ENCODE measurements at regions not wholly inside any gene's neighbourhood (a gene's known extent, or its start where the extent isn't known, plus 50 kb on each side); places are given as distances from the start of the nearest gene placed in this dataset.
A peak's percentile ranks its signal among the peaks of the same experiment; 100 is the strongest.
"Not testable (repeated sequence)": the region's sequence is repeated elsewhere in the genome, so short reads cannot be mapped to it uniquely, and the experiment has no call there.

DNA sequence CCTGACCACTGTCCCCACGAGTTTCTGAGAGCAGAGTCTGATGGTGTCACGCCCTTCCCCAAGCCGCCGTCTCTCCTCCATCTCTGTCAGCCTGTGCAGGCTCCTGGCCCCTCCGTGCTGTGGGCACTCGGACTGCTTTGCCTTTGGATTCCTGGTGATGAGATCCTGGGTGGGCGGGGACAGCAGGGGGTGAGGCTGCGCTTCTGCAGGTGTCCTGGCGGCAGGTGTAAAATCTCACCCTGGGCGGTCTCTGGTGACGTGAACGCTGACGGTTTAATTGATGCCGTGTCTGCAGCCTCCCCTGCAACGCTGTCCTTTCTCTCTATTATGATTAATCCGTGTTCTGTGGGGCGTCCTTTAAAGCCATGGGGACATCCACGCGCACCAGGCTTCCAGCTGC lies 148.0 kb downstream of the LAT start:
- DNase-seq (ENCODE audit: low spot score), result not testable (repeated sequence)

- DNase-seq (ENCODE audit: low spot score), result not testable (repeated sequence)
Measured at GRCh38 chr16:29132444-29132843, 147.6 kb downstream of the LAT start.

- not testable (repeated sequence) for DNase-seq (ENCODE audit: low spot score)
Measured at GRCh38 chr16:29130901-29131851, 146.3 kb downstream of the LAT start.

GRCh38 chr16:29130131-29130711 lies 145.4 kb downstream of the LAT start:
- not testable (repeated sequence) for DNase-seq (ENCODE audit: low spot score)

GRCh38 chr16:29129458-29130038 lies 144.7 kb downstream of the LAT start:
- DNase-seq (ENCODE audit: low spot score), result not testable (repeated sequence)

DNA sequence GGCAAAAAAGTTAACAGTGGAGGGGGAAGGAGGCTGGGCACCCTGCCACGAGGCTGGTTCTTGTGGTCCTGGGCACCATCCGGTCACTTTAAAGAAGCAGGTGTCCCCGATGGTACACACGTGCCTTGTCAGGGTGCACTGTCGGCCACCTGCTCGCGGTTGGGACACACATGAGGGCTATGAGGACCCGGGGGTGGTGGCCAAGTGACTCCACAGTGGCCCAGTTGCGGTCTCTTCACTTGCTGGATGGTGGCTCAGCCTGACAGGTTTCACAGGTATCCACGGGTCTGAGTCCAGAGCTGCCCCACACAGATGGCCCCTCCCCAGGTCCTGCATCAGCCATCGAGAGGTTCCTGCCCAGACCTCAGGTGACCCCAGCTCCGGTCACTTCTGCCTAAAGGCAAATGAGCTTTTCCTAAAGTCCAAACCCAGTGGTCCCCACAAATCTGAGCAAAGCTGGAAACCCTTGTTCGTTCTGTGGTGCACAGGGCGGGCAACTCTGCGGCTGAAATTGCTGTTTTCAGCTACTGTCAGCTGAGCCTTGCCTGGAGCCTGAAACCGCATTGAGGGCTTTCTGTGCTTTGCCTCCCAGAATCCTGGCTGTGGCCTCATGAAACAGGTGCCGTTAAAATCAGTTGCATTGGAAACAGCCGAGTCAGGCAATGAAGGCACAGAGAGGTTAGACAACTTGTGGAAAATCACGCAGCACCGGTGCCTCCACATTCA lies 144.0 kb downstream of the LAT start:
- not testable (repeated sequence) for DNase-seq (ENCODE audit: low spot score)

DNA sequence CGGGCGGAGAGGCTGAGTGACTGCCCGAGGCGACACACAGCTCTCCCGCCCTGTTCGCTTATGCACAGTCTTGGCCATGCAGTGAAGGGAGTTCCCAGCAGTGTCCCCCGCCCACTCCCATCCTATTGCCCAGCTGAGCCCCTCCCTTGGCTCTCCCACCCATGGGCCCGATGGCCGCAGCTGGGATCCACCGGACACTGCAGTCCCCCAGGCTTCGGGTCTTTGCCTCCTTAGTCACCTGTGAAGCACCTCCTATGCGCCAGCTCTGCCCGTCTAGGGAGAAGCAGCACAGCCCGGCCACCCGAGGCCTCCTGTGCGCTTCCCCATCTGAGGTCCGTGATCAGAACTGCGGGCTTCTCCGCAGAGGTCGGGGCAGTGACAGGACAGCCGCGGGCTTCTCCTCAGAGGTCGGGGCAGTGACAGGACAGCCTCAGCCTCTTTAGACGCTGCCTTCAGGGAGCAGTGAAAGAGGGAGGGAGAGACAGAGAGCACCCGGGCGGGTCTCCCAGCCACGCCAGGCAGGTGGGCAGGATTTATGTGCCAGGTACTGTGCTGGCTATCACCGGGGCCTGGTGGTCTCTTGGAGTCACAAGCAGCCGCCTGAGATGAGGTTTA lies 143.1 kb downstream of the LAT start:
- DNase-seq (ENCODE audit: low spot score), result not testable (repeated sequence)

DNA sequence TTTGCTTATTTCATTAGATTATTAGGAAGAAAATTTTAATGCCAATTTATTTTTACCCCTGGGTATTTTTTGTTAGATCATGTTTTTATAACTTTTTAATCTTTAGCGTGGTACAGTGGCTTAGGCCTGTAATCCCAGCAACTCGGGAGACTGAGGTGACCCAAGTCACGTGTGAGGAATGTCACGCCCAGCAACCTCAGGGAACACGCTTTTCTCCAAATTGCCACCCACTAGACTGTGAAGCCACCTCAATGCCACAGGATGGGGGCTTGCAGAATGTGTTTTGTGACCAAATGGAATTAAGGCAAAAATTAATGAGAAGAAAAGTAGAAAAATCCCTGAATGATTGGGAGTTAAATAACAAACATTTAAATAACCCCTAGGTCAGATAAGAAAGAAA lies 141.8 kb downstream of the LAT start:
- DNase-seq (ENCODE audit: low spot score), result no peak

DNA sequence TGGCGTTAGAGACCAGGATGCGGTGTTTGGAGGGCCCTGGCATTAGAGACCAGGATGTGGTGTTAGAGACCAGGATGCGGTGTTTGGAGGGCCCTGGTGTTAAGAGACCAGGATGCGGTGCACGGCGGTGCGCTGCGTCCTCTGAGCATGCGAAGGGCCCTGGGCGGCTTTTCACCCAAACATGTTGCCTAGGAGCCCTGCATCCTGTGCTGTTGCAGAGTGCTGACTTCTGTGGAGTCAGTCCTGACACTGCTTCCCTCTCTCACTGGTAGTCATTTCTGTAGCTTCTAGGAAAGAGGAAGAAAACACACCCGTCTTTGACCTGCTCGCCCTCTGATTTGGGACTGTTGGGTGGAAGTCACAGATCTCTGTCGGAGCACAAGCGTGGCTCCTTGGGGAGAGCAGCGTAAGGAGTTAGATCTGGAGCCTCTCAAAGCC lies 141.2 kb downstream of the LAT start:
- DNase-seq (ENCODE audit: low spot score), result no peak

DNA sequence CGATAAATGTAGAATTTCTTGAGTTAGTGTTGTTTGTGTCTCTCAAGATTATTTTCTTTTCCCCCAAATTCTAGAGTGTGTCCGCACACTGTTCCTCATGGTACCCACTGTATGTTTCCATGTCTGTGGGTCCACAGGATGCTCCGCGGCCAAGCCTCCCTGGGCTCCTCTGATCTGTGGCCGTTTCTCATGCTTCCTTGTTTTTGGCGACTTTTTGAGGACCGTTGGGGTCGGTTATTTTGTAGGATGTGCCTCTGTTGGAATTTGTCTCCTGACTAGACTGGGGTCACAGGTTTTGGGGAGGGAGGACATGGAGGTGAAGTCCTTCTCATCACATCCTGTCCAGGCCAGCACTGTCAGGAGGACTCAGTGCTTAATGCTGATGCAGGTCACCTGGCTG lies 140.0 kb downstream of the LAT start:
- DNase-seq (ENCODE audit: low spot score), result no peak

GRCh38 chr16:29124162-29124561 lies 139.3 kb downstream of the LAT start:
- not testable (repeated sequence) for DNase-seq (ENCODE audit: low spot score)

GRCh38 chr16:29120680-29121079 lies 135.8 kb downstream of the LAT start:
- DNase-seq (ENCODE audit: low spot score), result not testable (repeated sequence)

GRCh38 chr16:29118301-29118957 lies 133.6 kb downstream of the LAT start:
- DNase-seq (ENCODE audit: low spot score), result not testable (repeated sequence)

DNA sequence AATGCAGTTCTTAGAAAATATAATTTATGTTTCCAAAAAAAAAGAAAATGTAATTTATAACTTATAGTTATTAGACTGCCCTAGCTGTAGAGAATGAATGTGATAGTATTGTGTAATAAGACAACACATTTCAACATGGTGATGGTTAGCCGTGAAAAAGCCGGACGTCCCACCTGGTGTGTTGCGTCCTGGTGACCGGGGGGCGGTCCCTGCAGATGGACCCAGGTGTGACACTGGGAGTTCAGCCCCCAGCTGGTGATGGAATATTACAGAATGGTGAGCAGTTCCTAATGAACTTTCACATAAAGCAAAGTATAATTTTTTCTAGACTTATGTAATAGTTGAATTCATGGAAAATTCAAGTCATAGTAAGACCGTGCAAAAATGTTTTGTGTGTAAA lies 132.8 kb downstream of the LAT start:
- DNase-seq (ENCODE audit: low spot score), result no peak

DNA sequence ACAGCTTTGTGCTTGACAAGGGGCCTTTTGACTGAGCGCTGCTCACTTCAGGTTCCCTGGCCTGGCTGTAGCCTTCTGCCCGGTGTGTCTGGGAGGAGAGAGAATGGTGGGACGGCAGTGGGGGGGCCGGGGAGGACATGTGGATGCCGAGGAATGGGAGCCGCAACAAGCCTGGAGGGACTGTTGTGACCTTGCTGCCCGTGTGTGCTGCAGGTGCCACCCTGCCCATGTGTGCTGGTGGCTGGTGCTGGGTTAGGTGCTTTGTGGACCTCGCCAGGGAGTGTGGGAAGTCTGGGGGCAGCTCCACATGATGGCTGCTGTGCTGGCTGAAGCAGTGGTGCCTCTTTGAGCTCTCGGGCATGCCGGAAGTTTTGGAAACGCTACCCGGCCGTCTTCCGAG lies 132.1 kb downstream of the LAT start:
- DNase-seq (ENCODE audit: low spot score), result no peak

GRCh38 chr16:29116207-29116606 lies 131.4 kb downstream of the LAT start:
- DNase-seq (ENCODE audit: low spot score), result not testable (repeated sequence)

DNA sequence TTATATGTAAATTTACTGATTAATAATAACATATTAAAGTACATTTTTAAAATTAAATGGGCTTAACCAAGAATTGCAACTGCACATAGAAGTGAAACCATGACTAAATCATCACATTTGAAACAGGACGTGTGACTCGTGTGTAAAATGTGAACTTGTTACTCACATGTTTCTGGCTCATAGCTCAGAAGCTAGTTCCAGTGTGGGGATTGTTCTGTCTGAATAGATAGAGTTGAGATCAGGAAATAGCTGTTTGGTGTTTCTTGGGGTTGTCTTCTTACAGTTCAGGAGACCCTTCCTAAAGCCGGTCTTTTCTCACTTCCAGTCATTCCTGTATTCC lies 130.9 kb downstream of the LAT start:
- DNase-seq (ENCODE audit: low spot score), result not testable (repeated sequence)

- DNase-seq (ENCODE audit: low spot score), result peak; percentile 74
Measured at GRCh38 chr16:29114989-29115801, 130.3 kb downstream of the LAT start.

- DNase-seq (ENCODE audit: low spot score), result no peak
Measured at GRCh38 chr16:29114574-29114973, 129.7 kb downstream of the LAT start.

DNA sequence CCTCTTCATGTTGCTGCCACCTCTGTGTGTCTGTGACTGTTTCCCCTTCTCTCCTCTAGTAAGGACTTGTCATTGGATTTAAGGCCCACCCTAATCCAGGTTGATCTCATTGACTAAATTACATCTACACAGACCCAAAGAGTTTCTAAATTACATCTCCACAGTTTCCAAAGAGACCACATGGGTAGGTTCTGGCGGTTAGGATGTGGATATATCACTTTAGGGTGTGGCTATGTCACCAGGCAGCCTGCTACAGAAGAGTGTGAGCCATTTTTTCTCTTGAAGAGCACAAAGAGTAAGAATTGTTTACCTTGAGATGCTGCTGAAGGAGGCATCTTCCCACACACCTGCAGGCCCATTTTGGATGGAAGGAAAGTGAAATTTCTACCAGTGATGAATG lies 128.6 kb downstream of the LAT start:
- not testable (repeated sequence) for DNase-seq (ENCODE audit: low spot score)
